ENCODE measurements at regions not wholly inside any gene's neighbourhood (a gene's known extent, or its start where the extent isn't known, plus 50 kb on each side); places are given as distances from the start of the nearest gene placed in this dataset.

DNA sequence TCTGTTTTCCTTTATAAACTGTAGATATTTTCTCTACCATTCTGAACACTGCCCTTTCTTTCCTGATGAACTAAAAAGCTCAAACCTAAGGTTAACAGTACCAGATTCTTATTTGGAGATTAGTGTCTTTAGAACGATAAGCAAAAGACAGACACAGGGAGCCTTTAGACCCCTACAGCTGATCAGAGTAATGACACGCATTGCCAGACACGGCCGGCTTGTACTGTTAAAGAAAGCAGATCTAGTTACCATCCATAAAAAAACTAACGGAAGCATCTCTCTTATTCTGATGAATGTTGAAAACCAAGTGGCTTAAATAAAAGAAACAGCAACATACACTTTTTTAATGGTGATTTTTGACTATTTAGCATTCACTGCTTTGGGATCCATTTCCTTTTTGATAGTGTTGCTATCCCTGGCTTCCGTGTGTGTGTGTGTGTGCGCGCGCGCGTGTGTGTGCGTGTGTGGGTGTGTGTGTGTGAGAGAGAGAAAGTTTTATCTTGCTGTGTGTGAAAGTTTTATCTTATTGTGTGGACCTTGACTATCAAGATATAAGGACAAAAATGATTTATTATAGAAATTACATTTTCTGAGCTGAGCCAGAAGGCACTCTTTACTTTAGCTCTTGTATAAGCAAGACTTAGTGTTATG lies 95.6 kb upstream of the SLC35B3 start:
- no peak for ATAC-seq (ENCODE audit: low read depth)
- Histone ChIP-seq H3K9me3 (ENCODE audit: severe bottlenecking) (no peaks in the 10 kb centered on the region), H3K36me3 (ENCODE audit: low read depth) (no peaks in the 10 kb centered on the region), H3K4me3 (ENCODE audit: severe bottlenecking) (no peak overlapping the region), H3K4me1 (ENCODE audit: insufficient read depth, poor library complexity, severe bottlenecking) (peaks cover 6% of the 10 kb centered on the region), H3K27me3 (ENCODE audit: insufficient read depth, poor library complexity, severe bottlenecking) (no peaks in the 10 kb centered on the region), H3K27ac (ENCODE audit: poor library complexity, severe bottlenecking) (no peak overlapping the region)
- TF ChIP-seq, protein P1, sequence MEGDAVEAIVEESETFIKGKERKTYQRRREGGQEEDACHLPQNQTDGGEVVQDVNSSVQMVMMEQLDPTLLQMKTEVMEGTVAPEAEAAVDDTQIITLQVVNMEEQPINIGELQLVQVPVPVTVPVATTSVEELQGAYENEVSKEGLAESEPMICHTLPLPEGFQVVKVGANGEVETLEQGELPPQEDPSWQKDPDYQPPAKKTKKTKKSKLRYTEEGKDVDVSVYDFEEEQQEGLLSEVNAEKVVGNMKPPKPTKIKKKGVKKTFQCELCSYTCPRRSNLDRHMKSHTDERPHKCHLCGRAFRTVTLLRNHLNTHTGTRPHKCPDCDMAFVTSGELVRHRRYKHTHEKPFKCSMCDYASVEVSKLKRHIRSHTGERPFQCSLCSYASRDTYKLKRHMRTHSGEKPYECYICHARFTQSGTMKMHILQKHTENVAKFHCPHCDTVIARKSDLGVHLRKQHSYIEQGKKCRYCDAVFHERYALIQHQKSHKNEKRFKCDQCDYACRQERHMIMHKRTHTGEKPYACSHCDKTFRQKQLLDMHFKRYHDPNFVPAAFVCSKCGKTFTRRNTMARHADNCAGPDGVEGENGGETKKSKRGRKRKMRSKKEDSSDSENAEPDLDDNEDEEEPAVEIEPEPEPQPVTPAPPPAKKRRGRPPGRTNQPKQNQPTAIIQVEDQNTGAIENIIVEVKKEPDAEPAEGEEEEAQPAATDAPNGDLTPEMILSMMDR (IDR thresholded peaks at IDR 0.05; ENCODE audit: poor library complexity, severe bottlenecking), result no peak
- DNase-seq (ENCODE audit: low spot score), result no peak

DNA sequence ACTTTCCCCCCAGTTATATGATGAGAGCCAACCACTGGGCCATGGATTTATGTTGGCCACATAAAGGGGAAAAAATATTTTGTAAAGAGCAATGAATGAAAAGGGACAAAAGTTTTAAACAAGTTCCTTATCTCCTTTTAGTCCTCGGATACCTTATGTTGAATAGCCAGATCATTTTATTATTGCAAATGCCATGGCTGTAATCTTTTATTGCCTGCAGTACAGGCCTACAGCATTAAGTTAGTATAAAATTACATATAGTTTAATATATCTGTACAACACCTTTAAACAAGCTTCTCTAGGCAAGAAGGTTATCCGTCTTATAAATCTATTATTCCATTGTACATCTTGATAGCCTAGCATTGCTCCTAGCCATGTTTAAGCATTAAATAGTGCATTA lies 93.9 kb upstream of the SLC35B3 start:
- no peak overlapping the region for H3K4me3 ChIP-seq (ENCODE audit: severe bottlenecking)

DNA sequence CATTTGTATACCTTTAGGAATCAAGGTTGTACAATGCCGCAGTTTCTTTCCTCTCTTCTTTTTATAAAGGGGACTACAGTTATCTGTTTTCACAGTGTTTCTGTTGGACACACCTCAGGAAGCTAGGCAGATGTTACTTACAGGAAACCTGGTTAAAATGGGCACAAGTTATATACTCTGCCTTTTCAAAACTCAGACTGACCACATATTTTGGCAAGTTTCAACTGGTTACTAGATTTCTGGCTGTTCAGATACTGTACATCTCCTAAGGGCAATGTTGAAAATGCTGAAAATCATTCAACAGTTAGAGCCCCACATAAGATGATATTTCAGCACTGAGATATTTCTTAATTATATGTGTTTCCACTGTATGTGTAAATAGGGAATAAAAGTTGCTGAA lies 92.5 kb upstream of the SLC35B3 start:
- Histone ChIP-seq H3K9me3 (ENCODE audit: severe bottlenecking) (no peaks in the 10 kb centered on the region), H3K36me3 (ENCODE audit: low read depth) (no peaks in the 10 kb centered on the region), H3K4me1 (ENCODE audit: insufficient read depth, poor library complexity, severe bottlenecking) (peaks cover 6% of the 10 kb centered on the region), H3K4me3 (ENCODE audit: severe bottlenecking) (no peak overlapping the region), H3K27me3 (ENCODE audit: insufficient read depth, poor library complexity, severe bottlenecking) (no peaks in the 10 kb centered on the region), H3K27ac (ENCODE audit: poor library complexity, severe bottlenecking) (no peak overlapping the region)
- DNase-seq (ENCODE audit: low spot score) (no peak), ATAC-seq (ENCODE audit: low read depth) (no peak)
- TF ChIP-seq, protein P1 (IDR thresholded peaks at IDR 0.05; ENCODE audit: poor library complexity, severe bottlenecking), result no peak

More for the DNA sequence above, 93.9 kb upstream of the SLC35B3 start:
- peaks cover 6% of the 10 kb centered on the region for H3K4me1 ChIP-seq (ENCODE audit: insufficient read depth, poor library complexity, severe bottlenecking)
- DNase-seq (ENCODE audit: low spot score), result no peak
- TF ChIP-seq, protein P1 (IDR thresholded peaks at IDR 0.05; ENCODE audit: poor library complexity, severe bottlenecking), result no peak
- no peak overlapping the region for H3K27ac ChIP-seq (ENCODE audit: poor library complexity, severe bottlenecking)
- H3K27me3 ChIP-seq (ENCODE audit: insufficient read depth, poor library complexity, severe bottlenecking), result no peaks in the 10 kb centered on the region
- H3K9me3 ChIP-seq (ENCODE audit: severe bottlenecking), result no peaks in the 10 kb centered on the region
- no peak for ATAC-seq (ENCODE audit: low read depth)
- no peaks in the 10 kb centered on the region for H3K36me3 ChIP-seq (ENCODE audit: low read depth)

DNA sequence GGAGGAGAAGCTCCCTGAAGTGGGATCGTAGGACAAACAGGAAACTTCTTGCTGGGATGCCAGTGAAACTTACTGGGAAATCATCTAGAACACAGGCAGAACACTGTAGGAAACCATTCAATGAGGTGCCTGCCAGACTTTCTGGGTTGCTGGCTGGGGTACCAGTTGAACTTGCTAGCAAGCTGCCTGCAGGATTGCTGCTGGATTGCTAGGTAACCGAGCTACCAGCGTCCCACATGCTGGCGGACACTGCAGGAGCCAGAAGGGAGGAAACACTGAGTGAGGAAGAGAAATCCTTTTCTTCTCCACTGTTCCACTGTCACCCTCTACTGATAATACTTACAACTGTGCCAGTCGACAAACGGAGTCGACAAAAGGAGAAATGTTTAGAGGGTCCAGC lies 91.3 kb upstream of the SLC35B3 start:
- H3K9me3 ChIP-seq (ENCODE audit: severe bottlenecking), result no peaks in the 10 kb centered on the region
- no peaks in the 10 kb centered on the region for H3K36me3 ChIP-seq (ENCODE audit: low read depth)
- H3K27ac ChIP-seq (ENCODE audit: poor library complexity, severe bottlenecking), result no peak overlapping the region
- DNase-seq (ENCODE audit: low spot score) (no peak), ATAC-seq (ENCODE audit: low read depth) (no peak)
- TF ChIP-seq, protein P1 (IDR thresholded peaks at IDR 0.05; ENCODE audit: poor library complexity, severe bottlenecking), result no peak
- H3K4me1 ChIP-seq (ENCODE audit: insufficient read depth, poor library complexity, severe bottlenecking), result peaks cover 6% of the 10 kb centered on the region
- no peak overlapping the region for H3K4me3 ChIP-seq (ENCODE audit: severe bottlenecking)
- H3K27me3 ChIP-seq (ENCODE audit: insufficient read depth, poor library complexity, severe bottlenecking), result no peaks in the 10 kb centered on the region

DNA sequence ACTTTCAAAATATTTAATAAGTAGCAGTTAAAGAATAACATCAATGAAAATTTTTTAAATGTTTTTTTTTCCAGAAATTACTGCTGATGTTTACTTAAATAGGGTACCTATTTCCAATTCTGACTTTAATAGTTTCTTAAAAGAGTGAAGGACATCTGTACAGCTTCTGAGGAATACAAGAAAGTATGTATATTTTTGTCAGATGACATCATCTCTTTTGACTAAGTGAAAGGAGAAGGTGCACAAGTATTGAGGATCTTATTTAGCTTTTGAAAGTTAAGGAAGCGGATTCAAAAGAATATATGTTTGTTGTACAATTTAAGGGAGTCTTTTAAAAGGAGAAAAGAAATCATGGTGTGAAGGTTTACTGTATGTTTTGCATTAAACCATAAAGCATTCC lies 90.0 kb upstream of the SLC35B3 start:
- TF ChIP-seq, protein P1 (IDR thresholded peaks at IDR 0.05; ENCODE audit: poor library complexity, severe bottlenecking), result no peak
- Histone ChIP-seq H3K27ac (ENCODE audit: poor library complexity, severe bottlenecking) (no peak overlapping the region), H3K4me3 (ENCODE audit: severe bottlenecking) (no peak overlapping the region), H3K4me1 (ENCODE audit: insufficient read depth, poor library complexity, severe bottlenecking) (peaks cover 6% of the 10 kb centered on the region), H3K36me3 (ENCODE audit: low read depth) (no peaks in the 10 kb centered on the region), H3K27me3 (ENCODE audit: insufficient read depth, poor library complexity, severe bottlenecking) (no peaks in the 10 kb centered on the region), H3K9me3 (ENCODE audit: severe bottlenecking) (no peaks in the 10 kb centered on the region)
- ATAC-seq (ENCODE audit: low read depth) (no peak), DNase-seq (ENCODE audit: low spot score) (no peak)
